OCI-LY1 (cell line): ENCODE measurements at regions not wholly inside any gene's neighbourhood (a gene's known extent, or its start where the extent isn't known, plus 50 kb on each side); places are given as distances from the start of the nearest gene placed in this dataset.

ENCODE experiments used
- H2AFZ ChIP-seq: fragments of 200-600 bp; sonication (generic), shearing (Covaris generic); 2 replicates; pipeline ENCODE4 v1.6.0; 2014; ENCODE audit warnings: antibody characterized with exemption, mild to moderate bottlenecking, low read length
- H3F3A ChIP-seq: fragments of 200-600 bp; sonication (generic), shearing (Covaris generic); 2 replicates; pipeline ENCODE4 v1.6.0; 2014; ENCODE audit warnings: mild to moderate bottlenecking, antibody characterized with exemption, low read length, moderate library complexity; ENCODE audit not compliant: insufficient read depth
- H3K27ac ChIP-seq: fragments of 200-600 bp; sonication (generic); 2 replicates; pipeline ENCODE4 v1.5.1; 2014; ENCODE audit warnings: low read length, mixed run types, mild to moderate bottlenecking, low read depth; ENCODE audit not compliant: poor library complexity, severe bottlenecking
- H3K27me3 ChIP-seq: fragments of 200-600 bp; sonication (generic); 2 replicates; pipeline ENCODE4 v1.6.0; 2014; ENCODE audit warnings: antibody characterized with exemption, mild to moderate bottlenecking, low read length, moderate library complexity; ENCODE audit not compliant: insufficient read depth
- H3K36me3 ChIP-seq: fragments of 200-600 bp; sonication (generic); 2 replicates; pipeline ENCODE4 v1.6.1; 2014; ENCODE audit warnings: mild to moderate bottlenecking, antibody characterized with exemption, low read length, moderate library complexity, mixed read lengths; ENCODE audit not compliant: insufficient read depth
- H3K4me1 ChIP-seq: fragments of 200-600 bp; sonication (generic); 2 replicates; pipeline ENCODE4 v1.5.1; 2014; ENCODE audit warnings: mild to moderate bottlenecking, low read length, moderate library complexity; ENCODE audit not compliant: insufficient read depth, severe bottlenecking
- H3K4me2 ChIP-seq: fragments of 200-600 bp; sonication (generic), shearing (Covaris generic); 2 replicates; pipeline ENCODE4 v1.6.1; 2014; ENCODE audit warnings: low read length
- H3K4me3 ChIP-seq: fragments of 200-600 bp; sonication (generic); 2 replicates; pipeline ENCODE4 v1.5.1; 2014; ENCODE audit warnings: low read length, low read depth, mild to moderate bottlenecking, mixed read lengths; ENCODE audit not compliant: poor library complexity, severe bottlenecking
- H3K79me2 ChIP-seq: fragments of 200-600 bp; shearing (Covaris generic); 2 replicates; pipeline ENCODE4 v1.6.1; 2016; ENCODE audit warnings: mixed run types, low read length, mixed read lengths; ENCODE audit not compliant: insufficient read depth
- H3K9ac ChIP-seq: fragments of 200-600 bp; sonication (generic), shearing (Covaris generic); 2 replicates; pipeline ENCODE4 v1.6.1; 2014; ENCODE audit warnings: mild to moderate bottlenecking, low read length, mixed read lengths
- H3K9me2 ChIP-seq: fragments of 200-600 bp; sonication (generic), shearing (Covaris generic); 2 replicates; pipeline ENCODE4 v1.6.1; 2014; ENCODE audit warnings: low read depth, mild to moderate bottlenecking, low read length, mixed read lengths
- H3K9me3 ChIP-seq: fragments of 200-600 bp; shearing (Covaris generic); 2 replicates; pipeline ENCODE4 v1.6.1; 2014; ENCODE audit warnings: low read length, mixed read lengths
- H4K20me1 ChIP-seq: fragments of 200-600 bp; sonication (generic), shearing (Covaris generic); 2 replicates; pipeline ENCODE4 v1.6.0; 2016; ENCODE audit warnings: mild to moderate bottlenecking, low read length; ENCODE audit not compliant: insufficient read depth
- CTCF ChIP-seq: fragments of 200-600 bp; sonication (generic), shearing (Covaris generic); IDR thresholded peaks from 2 replicates; pipeline ENCODE4 v1.5.1; 2017; ENCODE audit warnings: mild to moderate bottlenecking, antibody characterized with exemption, low read length, moderate library complexity, mixed read lengths
- EZH2 ChIP-seq: fragments of 200-600 bp; sonication (generic), shearing (Covaris generic); IDR thresholded peaks from 2 replicates; pipeline ENCODE4 v1.8.0; 2017; ENCODE audit warnings: borderline replicate concordance, mixed run types, mild to moderate bottlenecking, antibody characterized with exemption, low read length, moderate library complexity, mixed read lengths

- Histone ChIP-seq H3K9ac (no peak overlapping the region), H3K4me2 (no peak overlapping the region), H3K27ac (no peak overlapping the region), H3K27me3 (no peaks in the 10 kb centered on the region), H3K9me2 (no peaks in the 10 kb centered on the region), H3K4me1 (no peaks in the 10 kb centered on the region), H3K36me3 (no peaks in the 10 kb centered on the region), H3F3A (no peaks in the 10 kb centered on the region), H3K79me2 (no peaks in the 10 kb centered on the region), H4K20me1 (no peaks in the 10 kb centered on the region), H3K4me3 (no peak overlapping the region), H2AFZ (no peak overlapping the region), H3K9me3 (no peaks in the 10 kb centered on the region)
- TF ChIP-seq EZH2 (no peak), CTCF (no peak)
These were observed 687.0 kb downstream of the NTRK3 start for GRCh38 chr15:87569581-87569980.

- H2AFZ ChIP-seq: no peak overlapping the region
- TF ChIP-seq EZH2 (no peak), CTCF (no peak)
- no peaks in the 10 kb centered on the region for H3K9me2 ChIP-seq
- no peak overlapping the region for H3K4me3 ChIP-seq
- no peak overlapping the region for H3K4me2 ChIP-seq
- H4K20me1 ChIP-seq: no peaks in the 10 kb centered on the region
- no peaks in the 10 kb centered on the region for H3F3A ChIP-seq
- H3K9me3 ChIP-seq: no peaks in the 10 kb centered on the region
- no peaks in the 10 kb centered on the region for H3K79me2 ChIP-seq
- no peaks in the 10 kb centered on the region for H3K4me1 ChIP-seq
- no peak overlapping the region for H3K27ac ChIP-seq
- H3K9ac ChIP-seq: no peak overlapping the region
- no peaks in the 10 kb centered on the region for H3K27me3 ChIP-seq
- H3K36me3 ChIP-seq: no peaks in the 10 kb centered on the region
These were observed 689.0 kb downstream of the NTRK3 start for GRCh38 chr15:87567406-87568030.

GRCh38 chr15:87566236-87566635 lies 690.3 kb downstream of the NTRK3 start:
- Histone ChIP-seq H3K27me3 (no peaks in the 10 kb centered on the region), H3K4me1 (no peaks in the 10 kb centered on the region), H3K79me2 (no peaks in the 10 kb centered on the region), H2AFZ (no peak overlapping the region), H3F3A (no peaks in the 10 kb centered on the region), H3K9me3 (no peaks in the 10 kb centered on the region), H3K4me2 (no peak overlapping the region), H3K9ac (no peak overlapping the region), H3K4me3 (no peak overlapping the region), H3K9me2 (no peaks in the 10 kb centered on the region), H4K20me1 (no peaks in the 10 kb centered on the region), H3K27ac (no peak overlapping the region), H3K36me3 (no peaks in the 10 kb centered on the region)
- TF ChIP-seq CTCF (no peak), EZH2 (no peak)
